ENCODE measurements at regions not wholly inside any gene's neighbourhood (a gene's known extent, or its start where the extent isn't known, plus 50 kb on each side); places are given as distances from the start of the nearest gene placed in this dataset.

DNA sequence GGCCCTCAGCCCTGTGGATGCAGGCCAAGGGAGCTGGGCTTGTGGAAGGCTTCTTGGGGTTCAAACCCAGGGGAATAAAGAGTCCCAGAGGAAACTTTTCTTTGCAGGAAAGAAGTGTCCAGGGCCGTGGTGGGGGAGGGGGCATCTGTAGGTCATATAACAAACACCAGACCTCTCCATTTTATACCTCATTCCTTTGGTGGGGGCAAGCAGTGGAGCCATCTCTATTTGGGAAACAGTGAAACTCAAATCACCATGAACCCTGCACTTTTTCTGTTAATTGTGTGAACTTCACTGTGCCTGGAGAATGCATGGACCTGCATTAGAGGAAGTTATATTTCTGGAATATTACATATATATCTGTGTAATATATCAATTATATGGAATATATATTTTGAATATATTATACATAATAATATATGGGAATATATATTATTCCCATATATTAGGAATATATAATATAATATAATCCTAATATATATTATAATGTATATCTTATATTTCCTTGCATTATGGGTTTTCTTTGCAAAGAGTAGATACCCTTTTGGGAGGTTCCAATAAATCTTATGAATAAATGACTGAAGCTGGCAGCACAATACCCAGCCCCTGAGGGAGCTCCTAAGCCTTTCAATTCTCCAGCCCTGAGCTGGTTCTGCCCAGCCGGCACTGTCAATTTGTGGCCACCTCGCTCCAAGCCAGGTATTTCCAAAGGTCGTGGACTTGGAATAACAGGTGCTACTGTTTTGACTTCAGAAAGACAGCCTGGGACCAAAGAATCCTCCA is 97.7 kb upstream of the PKDCC start:
- intact Hi-C loops (cut with DNase I) = loop anchor here in 2 of 10 donors (5.0 kb wide), 2 partner anchors 97 to 102 kb away; partner anchors contain the start of gene PKDCC (in 1 of the 2)
- ATAC-seq = no peak

GRCh38 chr2:41950666-41950960 is 97.2 kb upstream of the PKDCC start:
- Histone ChIP-seq H3K36me3 (no peaks in the 10 kb centered on the region), H3K27me3 (no peaks in the 10 kb centered on the region), H3K4me3 (no peak overlapping the region), H3K27ac (no peak overlapping the region), H3K4me1 (peaks cover 2 to 53% (median 20%) of the 10 kb centered on the region in 9 donors), H3K9me3 (no peaks in the 10 kb centered on the region)
- WGBS, 2 donors = 87 to 94% methylated on average over 1 of the region's 1 CpG
- DNase-seq (no peak), ATAC-seq (no peak)
- intact Hi-C loops (cut with DNase I) = no loop called here
- no peak for TF ChIP-seq CTCF (IDR thresholded peaks at IDR 0.05)

More for the DNA sequence above, 97.7 kb upstream of the PKDCC start:
- Histone ChIP-seq H3K9me3 (no peaks in the 10 kb centered on the region), H3K4me1 (peaks cover 2 to 53% (median 21%) of the 10 kb centered on the region in 9 donors), H3K4me3 (no peak overlapping the region), H3K27me3 (no peaks in the 10 kb centered on the region), H3K27ac (no peak overlapping the region), H3K36me3 (no peaks in the 10 kb centered on the region)
- DNase-seq = no peak
- 81 to 85% methylated on average over 4 of the region's 4 CpGs for WGBS, 2 donors
- no peak for TF ChIP-seq CTCF (IDR thresholded peaks at IDR 0.05)

DNA sequence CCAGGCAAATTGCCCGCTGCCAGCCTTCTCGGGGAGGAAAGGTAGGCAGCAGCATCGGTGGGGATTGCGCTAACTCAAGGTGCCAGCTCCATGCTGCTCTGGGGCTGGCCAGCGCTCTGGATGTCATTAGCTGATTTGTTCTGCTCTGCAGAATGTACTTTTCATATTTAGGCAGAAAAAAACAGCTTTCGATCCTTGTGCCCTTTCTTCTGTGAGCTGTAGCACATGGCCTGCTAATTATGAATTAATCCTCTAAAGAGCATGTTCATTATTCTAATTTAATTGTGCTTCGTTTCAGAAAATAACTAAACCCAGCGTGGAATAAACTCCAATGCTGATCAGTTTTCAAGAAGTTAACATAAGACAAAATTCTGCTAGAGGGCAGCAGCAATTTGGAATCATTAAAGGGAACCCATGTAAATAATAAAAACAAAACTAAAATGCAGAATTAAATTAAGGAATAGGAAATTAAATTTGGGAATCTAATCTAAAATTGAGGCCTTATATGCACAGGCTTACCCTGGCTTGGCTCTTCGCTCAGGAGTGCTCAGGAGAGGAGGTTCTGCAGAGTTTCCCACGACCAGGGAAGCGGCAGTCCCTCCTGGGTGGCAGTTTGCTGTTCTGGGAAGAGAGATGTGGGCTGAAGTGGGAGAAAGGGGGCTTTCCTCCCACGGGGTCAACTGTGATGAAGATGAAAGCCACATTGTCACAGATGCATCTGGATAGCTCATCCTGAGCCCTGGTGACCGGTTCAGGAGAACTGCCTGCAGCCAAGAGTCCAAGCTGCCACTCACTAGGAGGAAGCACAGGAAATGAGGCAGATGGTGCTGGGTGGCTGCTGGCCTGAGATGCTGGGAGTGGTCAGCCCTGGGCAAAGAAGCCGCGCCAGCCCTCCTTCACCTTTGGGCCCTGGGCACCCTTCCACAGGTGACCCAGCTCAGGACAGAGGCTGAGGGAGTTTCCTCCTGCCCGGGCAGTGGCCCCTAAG is 93.2 kb upstream of the PKDCC start:
- Histone ChIP-seq H3K4me1 (peaks cover 0 to 18% (median 5%) of the 10 kb centered on the region in 9 donors), H3K4me3 (no peak overlapping the region), H3K27ac (peak overlapping the region in 2 of 10 donors; percentile 3 to 26), H3K27me3 (no peaks in the 10 kb centered on the region), H3K9me3 (no peaks in the 10 kb centered on the region), H3K36me3 (no peaks in the 10 kb centered on the region)
- intact Hi-C loops (cut with DNase I) = no loop called here
- 80 to 81% methylated on average over 16 of the region's 16 CpGs for WGBS, 2 donors
- no peak for DNase-seq
- ATAC-seq = peak in 5 of 8 donors; percentile 23 to 53 (median 35)
- TF ChIP-seq CTCF (IDR thresholded peaks at IDR 0.05) = peak in 1 of 9 donors; percentile 14

- intact Hi-C loops (cut with DNase I) = no loop called here
- Histone ChIP-seq H3K4me3 (no peak overlapping the region), H3K27me3 (no peaks in the 10 kb centered on the region), H3K9me3 (no peaks in the 10 kb centered on the region), H3K36me3 (no peaks in the 10 kb centered on the region), H3K27ac (peak overlapping the region in 2 of 10 donors; percentile 3 to 26), H3K4me1 (peaks cover 0 to 18% (median 5%) of the 10 kb centered on the region in 9 donors)
- ATAC-seq (peak in 1 of 8 donors; percentile 10), DNase-seq (no peak)
- 79 to 84% methylated on average over 5 of the region's 5 CpGs for WGBS, 2 donors
- TF ChIP-seq CTCF (IDR thresholded peaks at IDR 0.05) = no peak
These were observed 92.3 kb upstream of the PKDCC start for GRCh38 chr2:41955316-41956043.

Measured in heart right ventricle (tissue), 16 donors.